ENCODE measurements at regions not wholly inside any gene's neighbourhood (a gene's known extent, or its start where the extent isn't known, plus 50 kb on each side); places are given as distances from the start of the nearest gene placed in this dataset.

DNA sequence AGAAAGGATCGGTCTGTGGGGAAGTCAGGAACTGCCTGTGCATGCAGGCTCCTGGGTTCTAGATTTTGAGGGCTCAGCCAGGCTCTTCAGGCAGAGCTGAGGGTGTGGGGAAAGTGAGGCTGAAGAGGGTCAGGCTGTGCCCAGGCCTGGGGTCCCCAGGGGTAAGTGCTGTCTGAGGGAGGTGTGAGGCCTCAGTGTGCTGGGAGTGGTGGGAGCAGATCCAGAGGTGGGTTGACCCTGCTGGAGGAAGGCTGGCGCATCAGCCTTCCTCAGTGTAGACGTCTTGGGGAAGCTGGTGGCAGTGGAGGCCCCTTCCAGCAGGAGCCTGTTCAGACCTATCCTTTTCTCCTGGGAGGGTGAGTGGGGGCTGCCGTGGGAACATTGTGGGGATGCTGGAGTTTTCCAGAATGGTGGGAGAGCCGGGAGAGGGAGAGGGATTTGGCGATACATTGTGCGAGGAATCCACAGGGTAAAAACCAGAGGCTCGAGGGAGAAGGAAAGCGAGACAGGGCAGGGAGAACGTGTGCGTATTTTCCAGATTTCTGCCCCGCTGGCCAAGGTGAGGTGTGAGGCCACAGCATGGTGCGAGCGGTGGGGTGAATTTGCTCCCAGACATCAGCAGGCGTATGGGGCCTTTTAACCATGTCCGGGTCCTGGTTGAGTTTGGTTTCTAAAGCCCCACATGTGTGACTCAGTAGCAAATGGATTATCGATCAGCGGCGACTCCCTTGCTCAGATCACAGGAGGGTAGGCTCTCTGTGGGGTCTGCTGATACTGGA is 237.7 kb downstream of the TEX29 start:
- H3K27ac ChIP-seq, result no peak overlapping the region
- no peaks in the 10 kb centered on the region; the same call in none of the 2 replicates for H3K27me3 ChIP-seq
- DNase-seq, result no peak
- H3K4me3 ChIP-seq, result no peak overlapping the region
- no peaks in the 10 kb centered on the region for H3K9me3 ChIP-seq (replicated peaks)
- H3K4me1 ChIP-seq, result no peaks in the 10 kb centered on the region
- H3K36me3 ChIP-seq, result no peaks in the 10 kb centered on the region

- Histone ChIP-seq H3K9me3 (replicated peaks) (no peaks in the 10 kb centered on the region), H3K36me3 (no peaks in the 10 kb centered on the region), H3K27me3 (no peaks in the 10 kb centered on the region; the same call in none of the 2 replicates), H3K4me3 (no peak overlapping the region), H3K4me1 (no peaks in the 10 kb centered on the region), H3K27ac (no peak overlapping the region)
- no peak for DNase-seq
These were observed 238.3 kb downstream of the TEX29 start for GRCh38 chr13:111558700-111559088.

DNA sequence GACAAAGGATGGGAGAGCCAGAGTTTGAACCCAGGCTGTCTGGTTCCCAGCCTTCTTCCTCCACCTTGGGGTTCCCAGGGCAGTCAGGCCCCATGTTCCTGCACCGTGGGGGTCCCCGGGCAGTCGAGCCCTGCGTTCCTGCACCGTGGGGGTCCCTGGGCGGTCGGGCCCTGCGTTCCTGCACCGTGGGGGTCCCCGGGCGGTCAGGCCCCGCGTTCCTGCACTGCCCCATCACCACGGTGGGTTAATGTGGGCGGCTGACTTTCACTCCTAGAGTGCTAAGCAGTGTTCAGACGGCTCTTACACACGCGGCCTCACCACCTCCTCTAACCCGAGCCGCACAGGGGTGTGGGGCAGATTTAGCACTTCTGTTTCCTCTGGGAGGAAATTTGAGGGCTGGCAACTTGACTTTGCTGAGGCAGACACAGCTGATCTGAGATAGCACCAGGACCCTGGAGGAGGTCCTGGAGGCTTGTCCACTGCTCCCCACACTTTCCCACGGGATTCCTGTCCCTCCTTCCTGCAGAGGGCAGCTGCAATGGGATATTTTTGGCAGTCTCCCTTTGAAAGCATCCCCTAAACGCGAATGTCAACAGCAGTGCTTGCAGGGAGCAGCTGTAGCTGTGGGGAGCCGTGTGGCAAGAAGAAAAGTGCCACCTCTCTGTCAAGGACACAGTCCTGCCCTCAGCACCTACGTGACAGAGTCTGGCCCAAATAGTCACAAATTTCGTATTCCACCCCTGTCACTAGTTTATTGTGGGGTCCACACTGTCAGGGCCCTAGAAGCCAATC is 239.4 kb downstream of the TEX29 start:
- H3K9me3 ChIP-seq (replicated peaks), result no peaks in the 10 kb centered on the region
- H3K27me3 ChIP-seq, result no peaks in the 10 kb centered on the region; the same call in none of the 2 replicates
- DNase-seq, result no peak

GRCh38 chr13:111561091-111561781 is 240.8 kb downstream of the TEX29 start:
- no peak overlapping the region for H3K27ac ChIP-seq
- H3K27me3 ChIP-seq, result no peaks in the 10 kb centered on the region; the same call in none of the 2 replicates
- H3K9me3 ChIP-seq (replicated peaks), result no peaks in the 10 kb centered on the region
- H3K4me3 ChIP-seq, result no peak overlapping the region
- DNase-seq, result no peak
- no peaks in the 10 kb centered on the region for H3K36me3 ChIP-seq
- no peaks in the 10 kb centered on the region for H3K4me1 ChIP-seq

More for the DNA sequence above, 239.4 kb downstream of the TEX29 start:
- Histone ChIP-seq H3K4me1 (no peaks in the 10 kb centered on the region), H3K27ac (no peak overlapping the region), H3K36me3 (no peaks in the 10 kb centered on the region), H3K4me3 (no peak overlapping the region)

GRCh38 chr13:111562716-111563115 is 242.3 kb downstream of the TEX29 start:
- Histone ChIP-seq H3K4me1 (no peaks in the 10 kb centered on the region), H3K9me3 (replicated peaks) (no peaks in the 10 kb centered on the region), H3K36me3 (no peaks in the 10 kb centered on the region), H3K27ac (no peak overlapping the region), H3K27me3 (no peaks in the 10 kb centered on the region; the same call in 1 of the 2 replicates), H3K4me3 (no peak overlapping the region)
- DNase-seq, result peak in 1 of 2 experiments; percentile 17

GRCh38 chr13:111564606-111565005 is 244.2 kb downstream of the TEX29 start:
- Histone ChIP-seq H3K4me1 (no peaks in the 10 kb centered on the region), H3K27me3 (no peaks in the 10 kb centered on the region; the same call in 1 of the 2 replicates), H3K27ac (no peak overlapping the region), H3K9me3 (replicated peaks) (no peaks in the 10 kb centered on the region), H3K4me3 (no peak overlapping the region), H3K36me3 (no peaks in the 10 kb centered on the region)
- DNase-seq, result no peak

DNA sequence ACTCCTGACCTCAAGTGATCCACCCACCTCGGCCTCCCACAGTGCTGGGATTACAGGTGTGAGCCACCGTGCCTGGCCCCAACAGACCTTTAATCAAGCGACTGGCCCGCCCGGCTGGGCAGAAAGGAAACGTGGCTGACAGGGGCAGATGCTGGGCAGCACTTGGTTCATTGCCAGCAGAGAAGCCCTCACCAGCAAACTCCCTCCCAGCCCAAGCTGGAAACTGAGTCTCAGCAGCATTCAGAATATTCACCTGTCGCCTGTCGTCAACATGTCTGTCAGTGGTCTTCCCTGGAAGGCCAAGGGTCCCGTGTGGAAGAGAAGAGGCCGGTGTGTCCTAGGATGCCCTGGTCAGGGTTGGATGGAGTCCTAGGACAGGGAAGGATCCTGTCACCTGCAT is 245.0 kb downstream of the TEX29 start:
- H3K4me3 ChIP-seq, result no peak overlapping the region
- no peaks in the 10 kb centered on the region for H3K36me3 ChIP-seq
- H3K27me3 ChIP-seq, result no peaks in the 10 kb centered on the region
- H3K27ac ChIP-seq, result no peak overlapping the region
- DNase-seq, result no peak
- H3K9me3 ChIP-seq (replicated peaks), result no peaks in the 10 kb centered on the region
- H3K4me1 ChIP-seq, result no peaks in the 10 kb centered on the region

GRCh38 chr13:111566567-111566966 is 246.1 kb downstream of the TEX29 start:
- Histone ChIP-seq H3K27ac (no peak overlapping the region), H3K4me1 (no peaks in the 10 kb centered on the region), H3K27me3 (no peaks in the 10 kb centered on the region), H3K4me3 (no peak overlapping the region), H3K9me3 (replicated peaks) (no peaks in the 10 kb centered on the region), H3K36me3 (no peaks in the 10 kb centered on the region)
- no peak for DNase-seq

GRCh38 chr13:111567637-111568036 is 247.2 kb downstream of the TEX29 start:
- no peak overlapping the region for H3K4me3 ChIP-seq
- no peaks in the 10 kb centered on the region for H3K9me3 ChIP-seq (replicated peaks)
- no peaks in the 10 kb centered on the region for H3K27me3 ChIP-seq
- no peaks in the 10 kb centered on the region for H3K4me1 ChIP-seq
- H3K27ac ChIP-seq, result no peak overlapping the region
- no peak for DNase-seq
- H3K36me3 ChIP-seq, result no peaks in the 10 kb centered on the region

DNA sequence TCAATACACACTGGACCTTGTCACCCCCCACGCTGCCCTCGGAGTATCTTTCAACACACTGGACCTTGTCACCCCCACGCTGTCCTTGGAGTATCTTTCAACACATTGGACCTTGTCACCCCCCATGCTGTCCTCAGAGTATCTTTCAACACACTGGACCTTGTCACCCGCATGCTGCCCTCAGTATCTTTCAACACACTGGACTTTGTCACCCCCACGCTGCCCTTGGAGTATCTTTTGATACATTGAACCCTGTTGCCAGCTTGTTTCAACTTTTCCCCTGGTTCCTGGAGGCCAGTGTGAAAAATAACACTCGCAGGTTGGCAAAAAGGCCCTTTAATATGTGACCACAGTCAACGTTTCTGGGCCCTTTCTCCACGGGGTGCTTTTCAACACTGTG is 247.8 kb downstream of the TEX29 start:
- H3K4me1 ChIP-seq, result no peaks in the 10 kb centered on the region
- H3K27me3 ChIP-seq, result no peaks in the 10 kb centered on the region
- no peak for DNase-seq
- no peak overlapping the region for H3K4me3 ChIP-seq
- H3K27ac ChIP-seq, result no peak overlapping the region
- no peaks in the 10 kb centered on the region for H3K9me3 ChIP-seq (replicated peaks)
- no peaks in the 10 kb centered on the region for H3K36me3 ChIP-seq

- Histone ChIP-seq H3K4me3 (no peak overlapping the region), H3K27ac (no peak overlapping the region), H3K9me3 (replicated peaks) (no peaks in the 10 kb centered on the region), H3K36me3 (no peaks in the 10 kb centered on the region), H3K27me3 (no peaks in the 10 kb centered on the region), H3K4me1 (no peaks in the 10 kb centered on the region)
- no peak for DNase-seq
These were observed 250.5 kb downstream of the TEX29 start for GRCh38 chr13:111570911-111571310.

GRCh38 chr13:111572956-111573761 is 252.7 kb downstream of the TEX29 start:
- no peaks in the 10 kb centered on the region for H3K27me3 ChIP-seq
- no peak for DNase-seq

DNA sequence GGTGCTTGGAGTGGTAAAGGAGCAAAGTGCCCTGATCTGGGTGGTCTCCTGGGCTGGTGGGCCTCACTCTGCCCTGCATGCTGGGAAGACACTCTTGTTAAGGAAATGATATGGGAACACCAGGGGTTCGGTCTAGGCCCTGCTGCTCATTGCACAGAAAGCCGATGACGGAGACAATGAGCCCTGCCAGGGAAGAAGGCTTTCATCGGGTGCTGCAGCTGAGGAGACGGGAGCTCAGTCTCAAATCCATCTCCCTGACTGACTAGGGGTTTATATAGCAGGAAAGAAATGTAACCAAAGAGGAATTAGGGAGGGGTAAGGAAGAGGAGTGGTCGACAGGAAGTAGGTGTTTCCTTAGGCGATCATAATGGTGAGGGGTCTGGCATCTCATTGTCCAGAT is 253.4 kb downstream of the TEX29 start:
- Histone ChIP-seq H3K27me3 (no peaks in the 10 kb centered on the region), H3K4me3 (no peak overlapping the region), H3K27ac (no peak overlapping the region), H3K36me3 (no peaks in the 10 kb centered on the region), H3K9me3 (replicated peaks) (no peaks in the 10 kb centered on the region), H3K4me1 (no peaks in the 10 kb centered on the region)
- DNase-seq, result no peak

More at GRCh38 chr13:111572956-111573761, 252.7 kb downstream of the TEX29 start:
- H3K9me3 ChIP-seq (replicated peaks), result no peaks in the 10 kb centered on the region
- H3K4me1 ChIP-seq, result no peaks in the 10 kb centered on the region
- H3K4me3 ChIP-seq, result no peak overlapping the region
- no peaks in the 10 kb centered on the region for H3K36me3 ChIP-seq
- no peak overlapping the region for H3K27ac ChIP-seq

DNA sequence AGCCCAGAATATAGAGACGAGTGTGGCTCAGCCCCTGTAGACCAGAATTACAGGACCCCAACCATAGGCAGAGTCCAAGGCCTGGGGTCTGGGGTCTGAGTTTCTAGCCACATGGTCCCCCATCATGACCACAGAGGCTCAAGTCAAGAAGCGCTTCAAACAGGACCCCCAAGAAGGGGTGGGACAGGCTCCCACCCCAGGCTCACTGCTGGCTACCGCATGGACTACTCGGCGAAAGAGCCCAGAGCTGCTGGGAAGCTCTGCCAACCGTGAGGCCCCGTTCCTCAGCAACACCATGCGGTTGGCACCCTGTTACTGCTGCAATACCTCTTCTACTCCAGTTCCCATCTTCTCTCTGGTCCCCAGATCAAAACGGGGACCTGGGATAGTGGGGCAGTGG is 254.8 kb downstream of the TEX29 start:
- Histone ChIP-seq H3K27ac (no peak overlapping the region), H3K9me3 (replicated peaks) (no peaks in the 10 kb centered on the region), H3K4me3 (no peak overlapping the region), H3K4me1 (no peaks in the 10 kb centered on the region), H3K27me3 (no peaks in the 10 kb centered on the region), H3K36me3 (no peaks in the 10 kb centered on the region)
- no peak for DNase-seq

Data from SJCRH30 (cell line).